Keratinocyte (primary cell): ENCODE measurements at regions not wholly inside any gene's neighbourhood (a gene's known extent, or its start where the extent isn't known, plus 50 kb on each side); places are given as distances from the start of the nearest gene placed in this dataset.

Source experiments
- DNase-seq: peaks from one replicate; pipeline ENCODE4 v3.0.0-alpha.2; 2011; ENCODE audit warnings: low read depth, missing footprints, low spot score
- FAIRE-seq: peaks from 2 replicates; lab custom pipeline; 2011; peaks lifted over from hg19 to GRCh38; lab: Jason Lieb, UNC
- H2AFZ ChIP-seq: 2 replicates; pipeline ENCODE4 v1.6.0; 2012; ENCODE audit warnings: low read length, control low read depth, inconsistent platforms; ENCODE audit not compliant: control insufficient read depth
- H3K27ac ChIP-seq: 2 replicates; pipeline ENCODE4 v1.5.1; 2011; ENCODE audit warnings: low read length; ENCODE audit not compliant: control insufficient read depth, insufficient read depth
- H3K27me3 ChIP-seq: 3 replicates; pipeline ENCODE4 v1.6.0; 2011; ENCODE audit warnings: low read length; ENCODE audit not compliant: control insufficient read depth, insufficient read depth; ENCODE audit errors: extremely low read depth
- H3K36me3 ChIP-seq, 2 experiments: 2 replicates in 1 of 2; 3 replicates in 1 of 2; pipeline ENCODE4 v1.5.1; 2011; ENCODE audit warnings: low read length in 2 of 2, mild to moderate bottlenecking in 1 of 2; ENCODE audit not compliant: control insufficient read depth in 2 of 2, insufficient read depth in 2 of 2; ENCODE audit errors: extremely low read depth in 1 of 2
- H3K4me1 ChIP-seq: 3 replicates; pipeline ENCODE4 v1.5.1; 2011; ENCODE audit warnings: low read length; ENCODE audit not compliant: control insufficient read depth, insufficient read depth; ENCODE audit errors: extremely low read depth
- H3K4me2 ChIP-seq: 3 replicates; pipeline ENCODE4 v1.6.0; 2011; ENCODE audit warnings: low read depth, low read length; ENCODE audit not compliant: control insufficient read depth, insufficient read depth; ENCODE audit errors: extremely low read depth
- H3K4me3 ChIP-seq, 3 experiments: fragments of 200-600 bp in 1 of 3; sonication (generic) in 1 of 3; 2 replicates in 2 of 3; 3 replicates in 1 of 3; pipeline ENCODE4 v1.5.1; 2011 to 2016; ENCODE audit warnings: low read length in 3 of 3, mild to moderate bottlenecking in 3 of 3, control low read depth in 2 of 3, inconsistent platforms in 1 of 3, low read depth in 1 of 3, mixed read lengths in 1 of 3, mixed run types in 1 of 3, moderate library complexity in 1 of 3; ENCODE audit not compliant: control insufficient read depth in 2 of 3, insufficient read depth in 2 of 3; ENCODE audit errors: extremely low read depth in 1 of 3
- H3K79me2 ChIP-seq: 2 replicates; pipeline ENCODE4 v1.6.0; 2012; ENCODE audit warnings: low read length; ENCODE audit not compliant: control insufficient read depth, insufficient read depth
- H3K9ac ChIP-seq: 3 replicates; pipeline ENCODE4 v1.6.0; 2011; ENCODE audit warnings: low read length; ENCODE audit not compliant: control insufficient read depth, insufficient read depth; ENCODE audit errors: extremely low read depth
- H3K9me1 ChIP-seq: 3 replicates; pipeline ENCODE4 v1.6.0; 2011; ENCODE audit warnings: low read length; ENCODE audit not compliant: control insufficient read depth, insufficient read depth; ENCODE audit errors: extremely low read depth
- H3K9me3 ChIP-seq: 2 replicates; pipeline ENCODE4 v1.5.1; 2012; ENCODE audit warnings: low read depth, low read length; ENCODE audit not compliant: control insufficient read depth
- H4K20me1 ChIP-seq: 3 replicates; pipeline ENCODE4 v1.6.0; 2011; ENCODE audit warnings: low read length; ENCODE audit not compliant: control insufficient read depth, insufficient read depth; ENCODE audit errors: extremely low read depth
- CTCF ChIP-seq, 3 experiments: IDR thresholded peaks in 1 of 3; conservative IDR thresholded peaks in 1 of 3; optimal IDR thresholded peaks in 1 of 3; 2 replicates in 2 of 3; 3 replicates in 1 of 3; pipeline versions ENCODE3 to v1.5.1; 2011; ENCODE audit warnings: low read length in 3 of 3, mild to moderate bottlenecking in 3 of 3, moderate library complexity in 2 of 3, control low read depth in 1 of 3, inconsistent platforms in 1 of 3; ENCODE audit not compliant: insufficient read depth in 2 of 3; ENCODE audit errors: extremely low read depth in 1 of 3
- EZH2 ChIP-seq: IDR thresholded peaks from one replicate; pipeline ENCODE4 v1.6.1; 2012; ENCODE audit warnings: inconsistent platforms, mild to moderate bottlenecking, low read length, moderate library complexity
- dilution Hi-C: fragments of 300-500 bp; cut with MboI; formaldehyde crosslinking; loops from one replicate; pipeline ENCODE4 v1.7.0; 2020; ENCODE audit warnings: low sequenced_read_pairs; ENCODE audit not compliant: extremely low pct_ligation_motif_present

DNA sequence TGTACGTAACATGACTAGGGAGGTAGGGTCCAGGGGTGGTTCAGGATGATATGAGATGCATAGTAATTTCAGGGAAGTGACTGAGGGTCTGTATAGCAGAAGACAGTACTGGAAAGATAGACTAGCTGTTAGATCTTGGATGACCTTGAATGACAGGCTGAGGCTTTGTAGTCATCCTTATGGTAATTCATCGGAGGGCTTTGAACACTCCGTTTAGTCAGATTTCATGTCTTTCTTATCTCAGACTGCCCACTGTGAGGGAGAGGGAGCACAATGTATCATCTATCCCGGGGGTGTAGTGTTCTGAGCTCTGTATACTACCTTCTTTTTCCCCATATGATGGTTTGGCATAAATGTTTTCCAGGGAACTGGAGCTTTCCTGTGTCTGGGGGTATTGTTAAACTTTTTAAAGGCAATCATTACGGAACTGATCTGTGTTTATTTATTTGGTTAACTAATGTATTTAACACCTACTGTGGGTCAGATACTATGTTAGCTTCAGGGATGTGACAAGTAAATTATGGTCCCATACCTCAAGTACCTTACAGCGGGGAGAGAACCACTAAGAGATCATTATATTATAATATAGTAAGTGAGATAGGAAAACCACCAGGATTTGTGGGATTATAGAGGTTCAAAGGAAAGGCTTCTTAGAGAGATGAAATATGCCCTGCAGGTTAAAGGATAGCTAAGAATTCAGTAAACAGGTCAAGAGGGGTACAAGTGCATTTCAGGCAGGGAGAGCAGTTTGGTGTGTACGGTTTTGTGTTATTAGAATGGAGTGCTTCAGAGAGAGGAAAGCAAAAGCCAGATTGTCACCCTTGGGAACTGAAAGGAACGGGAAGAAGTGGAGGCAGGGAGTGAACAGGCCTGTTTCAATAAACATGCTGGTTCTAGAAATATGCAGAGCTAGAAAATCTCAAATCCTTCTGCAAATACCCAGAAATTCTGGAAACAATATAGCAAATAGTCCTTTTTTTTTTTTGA is 164.8 kb upstream of the KL start:
- Histone ChIP-seq H3K4me3 (no peak overlapping the region), H4K20me1 (no peaks in the 10 kb centered on the region), H3K27ac (no peak overlapping the region), H3K9me1 (no peaks in the 10 kb centered on the region), H3K9ac (no peak overlapping the region), H3K79me2 (no peaks in the 10 kb centered on the region), H3K4me1 (no peaks in the 10 kb centered on the region), H3K27me3 (peaks cover 5% of the 10 kb centered on the region), H3K9me3 (no peaks in the 10 kb centered on the region), H2AFZ (no peak overlapping the region), H3K4me2 (no peak overlapping the region), H3K36me3 (no peaks in the 10 kb centered on the region)
- DNase-seq = no peak
- FAIRE-seq = no peak
- TF ChIP-seq CTCF (optimal IDR thresholded peaks at IDR 0.05 in 1 of 3, IDR thresholded peaks at IDR 0.05 in 1 of 3, conservative IDR thresholded peaks at IDR 0.05 in 1 of 3; ENCODE audit: extremely low read depth in 1 of 3, insufficient read depth in 2 of 3, low read length in 3 of 3) (no peak), EZH2 (no peak)
- dilution Hi-C loops = no loop called here

- Histone ChIP-seq H3K27ac (no peak overlapping the region), H3K9me3 (no peaks in the 10 kb centered on the region), H3K36me3 (no peaks in the 10 kb centered on the region), H4K20me1 (no peaks in the 10 kb centered on the region), H3K4me2 (no peak overlapping the region), H3K4me1 (no peaks in the 10 kb centered on the region), H3K9me1 (no peaks in the 10 kb centered on the region), H3K27me3 (peaks cover 5% of the 10 kb centered on the region), H3K9ac (no peak overlapping the region), H3K79me2 (no peaks in the 10 kb centered on the region), H2AFZ (no peak overlapping the region), H3K4me3 (no peak overlapping the region)
- TF ChIP-seq EZH2 (no peak), CTCF (optimal IDR thresholded peaks at IDR 0.05 in 1 of 3, IDR thresholded peaks at IDR 0.05 in 1 of 3, conservative IDR thresholded peaks at IDR 0.05 in 1 of 3; ENCODE audit: extremely low read depth in 1 of 3, insufficient read depth in 2 of 3, low read length in 3 of 3) (no peak)
- FAIRE-seq = no peak
- DNase-seq = no peak
- dilution Hi-C loops = no loop called here
Observed at GRCh38 chr13:32852526-32852925, 163.7 kb upstream of the KL start.
